Panc1 (cell line): ENCODE measurements at regions not wholly inside any gene's neighbourhood (a gene's known extent, or its start where the extent isn't known, plus 50 kb on each side); places are given as distances from the start of the nearest gene placed in this dataset.
"Not testable (repeated sequence)": the region's sequence is repeated elsewhere in the genome, so short reads cannot be mapped to it uniquely, and the experiment has no call there.

Source experiments
- ATAC-seq: fragments of 200-7000 bp; cut with Tn5 transposase; 2 replicates; pipeline ENCODE4 v1.9.1; 2020; ENCODE audit warnings: mild to moderate bottlenecking, moderate library complexity
- BruUV-seq: library from RNA; stranded (reverse); fragments of 400-500 nt; replicated peaks from 2 replicates; lab custom pipeline; 2021; lab: Mats Ljungman, UMichigan
- CTCF ChIA-PET: fragments of 300-600 bp; sonication (Branson Sonifier 250); formaldehyde crosslinking; loops from one replicate; lab custom pipeline; 2022; ENCODE audit warnings: antibody characterized with exemption; lab: Charles Lee
- POLR2A ChIA-PET: fragments of 300-600 bp; sonication (Branson Sonifier 250); formaldehyde crosslinking; loops from one replicate; lab custom pipeline; 2022; ENCODE audit warnings: antibody characterized with exemption; lab: Charles Lee
- DNase-seq: peaks from one replicate; pipeline ENCODE4 v3.0.0-alpha.2; 2010; ENCODE audit warnings: low read depth, low spot score
- H3K27ac ChIP-seq: 2 replicates; pipeline ENCODE4 v1.5.1; 2011; ENCODE audit warnings: mild to moderate bottlenecking, low read length, inconsistent platforms
- H3K27me3 ChIP-seq: fragments of 200-500 bp; sonication (Bioruptor generic); 2 replicates; pipeline ENCODE4 v1.6.0; 2014; ENCODE audit warnings: low read length, inconsistent platforms; ENCODE audit not compliant: control insufficient read depth, insufficient read depth
- H3K36me3 ChIP-seq: fragments of 200-500 bp; sonication (Bioruptor generic); 2 replicates; pipeline ENCODE4 v1.5.1; 2014; ENCODE audit warnings: inconsistent platforms, mild to moderate bottlenecking, low read length, moderate library complexity; ENCODE audit not compliant: control insufficient read depth, insufficient read depth
- H3K4me1 ChIP-seq: 2 replicates; pipeline ENCODE4 v1.5.1; 2011; ENCODE audit warnings: inconsistent platforms, mild to moderate bottlenecking, low read length, moderate library complexity; ENCODE audit not compliant: control insufficient read depth, insufficient read depth
- H3K4me3 ChIP-seq, 2 experiments: 2 replicates each; pipeline ENCODE4 v1.5.1; 2011 to 2012; ENCODE audit warnings: low read depth in 2 of 2, low read length in 2 of 2, mild to moderate bottlenecking in 2 of 2, inconsistent platforms in 1 of 2, moderate library complexity in 1 of 2
- H3K9me3 ChIP-seq: fragments of 200-500 bp; sonication (Bioruptor generic); 2 replicates; pipeline ENCODE4 v1.5.1; 2014; ENCODE audit warnings: low read depth, mild to moderate bottlenecking, inconsistent platforms, low read length, moderate library complexity; ENCODE audit not compliant: control insufficient read depth, insufficient read depth
- POLR2AphosphoS5 ChIP-seq: IDR thresholded peaks from 2 replicates; pipeline ENCODE4 v1.6.1; 2012; ENCODE audit warnings: mild to moderate bottlenecking, low read depth, low read length, moderate library complexity
- SIN3A ChIP-seq: IDR thresholded peaks from 2 replicates; pipeline ENCODE4 v1.6.1; 2012; ENCODE audit warnings: low read depth, mild to moderate bottlenecking, low read length, moderate library complexity, borderline replicate concordance; ENCODE audit not compliant: insufficient read depth
- TCF7L2 ChIP-seq: IDR thresholded peaks from 2 replicates; pipeline ENCODE4 v1.6.1; 2011; ENCODE audit warnings: mild to moderate bottlenecking, low read depth, low read length, inconsistent platforms
- in situ Hi-C: cut with HindIII; loops from 2 replicates; pipeline ENCODE4 v1.10.0; 2016; ENCODE audit warnings: low sequenced_read_pairs, low pct_unique_long_range_greater_than_20kb
- intact Hi-C: fragments of 100-400 bp; cut with micrococcal nuclease; formaldehyde crosslinking; loops from one replicate; pipeline ENCODE4 v1.10.0; 2022; ENCODE audit not compliant: unreplicated experiment
- TF ChIP-seq, protein P1 (sequence below): fragments of 450-650 bp; IDR thresholded peaks from 2 replicates; pipeline ENCODE4 v1.5.1; 2017; ENCODE audit warnings: mild to moderate bottlenecking
- TF ChIP-seq, protein P2 (sequence below), 2 experiments: IDR thresholded peaks; 2 replicates each; pipeline ENCODE4 v1.6.1; 2011 to 2012; ENCODE audit warnings: low read depth in 2 of 2, control low read depth in 1 of 2, low read length in 1 of 2, mild to moderate bottlenecking in 1 of 2, moderate library complexity in 1 of 2; ENCODE audit not compliant: insufficient read depth in 1 of 2

DNA sequence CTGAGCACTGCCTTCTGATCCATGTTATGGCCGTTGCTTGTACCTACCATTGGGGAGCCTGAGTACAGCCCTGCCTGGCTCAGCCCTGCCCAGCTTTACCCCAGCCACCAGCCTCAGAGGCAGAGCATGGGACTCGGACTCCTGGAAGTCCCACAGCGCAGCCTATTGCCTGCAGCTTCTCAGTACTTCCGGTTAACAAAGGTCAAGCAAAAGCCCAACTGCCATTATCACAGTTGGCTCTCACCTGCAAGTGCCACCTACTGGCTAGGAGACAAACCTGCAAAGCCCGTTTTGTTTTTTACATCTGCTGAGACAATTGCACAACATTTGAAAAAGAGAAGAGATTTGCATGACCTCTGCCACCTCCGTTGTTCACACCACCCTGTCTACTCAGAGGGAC is 1081.7 kb downstream of the NAALADL2 start:
- POLR2A ChIA-PET: no interaction called here
- ATAC-seq (no peak), DNase-seq (no peak)
- H3K27me3 ChIP-seq: no peaks in the 10 kb centered on the region
- H3K4me3 ChIP-seq: no peak overlapping the region
- TF ChIP-seq TCF7L2 (no peak), SIN3A (no peak)
- TF ChIP-seq, protein P1, sequence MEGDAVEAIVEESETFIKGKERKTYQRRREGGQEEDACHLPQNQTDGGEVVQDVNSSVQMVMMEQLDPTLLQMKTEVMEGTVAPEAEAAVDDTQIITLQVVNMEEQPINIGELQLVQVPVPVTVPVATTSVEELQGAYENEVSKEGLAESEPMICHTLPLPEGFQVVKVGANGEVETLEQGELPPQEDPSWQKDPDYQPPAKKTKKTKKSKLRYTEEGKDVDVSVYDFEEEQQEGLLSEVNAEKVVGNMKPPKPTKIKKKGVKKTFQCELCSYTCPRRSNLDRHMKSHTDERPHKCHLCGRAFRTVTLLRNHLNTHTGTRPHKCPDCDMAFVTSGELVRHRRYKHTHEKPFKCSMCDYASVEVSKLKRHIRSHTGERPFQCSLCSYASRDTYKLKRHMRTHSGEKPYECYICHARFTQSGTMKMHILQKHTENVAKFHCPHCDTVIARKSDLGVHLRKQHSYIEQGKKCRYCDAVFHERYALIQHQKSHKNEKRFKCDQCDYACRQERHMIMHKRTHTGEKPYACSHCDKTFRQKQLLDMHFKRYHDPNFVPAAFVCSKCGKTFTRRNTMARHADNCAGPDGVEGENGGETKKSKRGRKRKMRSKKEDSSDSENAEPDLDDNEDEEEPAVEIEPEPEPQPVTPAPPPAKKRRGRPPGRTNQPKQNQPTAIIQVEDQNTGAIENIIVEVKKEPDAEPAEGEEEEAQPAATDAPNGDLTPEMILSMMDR: peak; percentile 33; the same call in 1 of the 2 replicates
- no peaks in the 10 kb centered on the region for H3K36me3 ChIP-seq
- in situ Hi-C loops: no loop called here
- no TSS peak for BruUV-seq
- CTCF ChIA-PET: no interaction called here
- H3K9me3 ChIP-seq: peaks cover 14% of the 10 kb centered on the region; the same call in 1 of the 2 replicates
- intact Hi-C loops: no loop called here
- no peaks in the 10 kb centered on the region for H3K4me1 ChIP-seq
- H3K27ac ChIP-seq: no peak overlapping the region

DNA sequence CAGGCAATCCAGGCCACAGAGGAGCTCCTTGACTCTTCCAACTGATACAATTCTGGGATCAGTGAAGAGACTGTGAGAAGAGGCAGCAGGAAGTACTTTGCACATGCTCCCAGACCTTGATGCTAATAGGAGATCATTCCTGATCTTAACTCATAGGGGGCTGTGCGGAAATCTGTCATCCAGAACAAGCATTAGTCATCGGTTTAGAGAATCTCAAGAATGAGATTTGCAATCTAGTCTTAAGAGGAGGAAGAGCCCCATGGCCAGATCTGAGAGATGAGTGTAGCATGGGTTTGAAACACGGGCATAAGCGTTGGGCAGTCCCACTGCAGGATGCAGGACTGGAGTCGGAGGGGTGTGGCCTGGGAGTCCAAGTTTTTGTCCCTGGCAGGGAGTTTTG is 1081.1 kb downstream of the NAALADL2 start:
- ATAC-seq (no peak), DNase-seq (no peak)
- no peaks in the 10 kb centered on the region for H3K27me3 ChIP-seq
- H3K4me1 ChIP-seq: no peaks in the 10 kb centered on the region
- ChIA-PET POLR2A (no interaction called here), CTCF (no interaction called here)
- peaks cover 14% of the 10 kb centered on the region; the same call in 1 of the 2 replicates for H3K9me3 ChIP-seq
- TF ChIP-seq POLR2AphosphoS5: no peak
- no peak for TF ChIP-seq SIN3A
- TF ChIP-seq, protein P2, sequence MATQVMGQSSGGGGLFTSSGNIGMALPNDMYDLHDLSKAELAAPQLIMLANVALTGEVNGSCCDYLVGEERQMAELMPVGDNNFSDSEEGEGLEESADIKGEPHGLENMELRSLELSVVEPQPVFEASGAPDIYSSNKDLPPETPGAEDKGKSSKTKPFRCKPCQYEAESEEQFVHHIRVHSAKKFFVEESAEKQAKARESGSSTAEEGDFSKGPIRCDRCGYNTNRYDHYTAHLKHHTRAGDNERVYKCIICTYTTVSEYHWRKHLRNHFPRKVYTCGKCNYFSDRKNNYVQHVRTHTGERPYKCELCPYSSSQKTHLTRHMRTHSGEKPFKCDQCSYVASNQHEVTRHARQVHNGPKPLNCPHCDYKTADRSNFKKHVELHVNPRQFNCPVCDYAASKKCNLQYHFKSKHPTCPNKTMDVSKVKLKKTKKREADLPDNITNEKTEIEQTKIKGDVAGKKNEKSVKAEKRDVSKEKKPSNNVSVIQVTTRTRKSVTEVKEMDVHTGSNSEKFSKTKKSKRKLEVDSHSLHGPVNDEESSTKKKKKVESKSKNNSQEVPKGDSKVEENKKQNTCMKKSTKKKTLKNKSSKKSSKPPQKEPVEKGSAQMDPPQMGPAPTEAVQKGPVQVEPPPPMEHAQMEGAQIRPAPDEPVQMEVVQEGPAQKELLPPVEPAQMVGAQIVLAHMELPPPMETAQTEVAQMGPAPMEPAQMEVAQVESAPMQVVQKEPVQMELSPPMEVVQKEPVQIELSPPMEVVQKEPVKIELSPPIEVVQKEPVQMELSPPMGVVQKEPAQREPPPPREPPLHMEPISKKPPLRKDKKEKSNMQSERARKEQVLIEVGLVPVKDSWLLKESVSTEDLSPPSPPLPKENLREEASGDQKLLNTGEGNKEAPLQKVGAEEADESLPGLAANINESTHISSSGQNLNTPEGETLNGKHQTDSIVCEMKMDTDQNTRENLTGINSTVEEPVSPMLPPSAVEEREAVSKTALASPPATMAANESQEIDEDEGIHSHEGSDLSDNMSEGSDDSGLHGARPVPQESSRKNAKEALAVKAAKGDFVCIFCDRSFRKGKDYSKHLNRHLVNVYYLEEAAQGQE (IDR thresholded peaks at IDR 0.05; ENCODE audit: insufficient read depth in 1 of 2, low read depth in 2 of 2, low read length in 1 of 2): no peak
- TF ChIP-seq, protein P1: no peak
- BruUV-seq: no TSS peak
- H3K4me3 ChIP-seq: no peak overlapping the region
- no peaks in the 10 kb centered on the region for H3K36me3 ChIP-seq
- intact Hi-C loops: no loop called here
- in situ Hi-C loops: no loop called here
- H3K27ac ChIP-seq: no peak overlapping the region

DNA sequence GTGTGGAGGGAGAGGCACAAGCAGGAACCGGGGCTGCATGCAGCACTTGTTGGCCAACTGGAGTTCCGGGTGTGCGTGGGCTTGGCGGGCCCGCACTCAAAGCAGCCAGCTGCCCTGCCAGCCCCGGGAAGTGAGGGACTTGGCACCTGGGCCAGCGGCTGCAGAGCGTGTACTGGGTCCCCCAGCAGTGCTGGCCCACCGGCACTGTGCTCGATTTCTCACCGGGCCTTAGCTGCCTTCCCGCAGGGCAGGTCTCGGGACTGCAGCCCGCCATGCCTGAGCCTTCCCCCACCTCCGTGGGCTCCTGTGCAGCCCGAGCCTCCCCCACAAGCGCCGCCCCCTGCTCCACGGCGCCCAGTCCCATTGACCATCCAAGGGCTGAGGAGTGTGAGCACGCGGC is 1078.2 kb downstream of the NAALADL2 start:
- H3K27me3 ChIP-seq, BruUV-seq, H3K27ac ChIP-seq, in situ Hi-C loops, POLR2A ChIA-PET, ATAC-seq, DNase-seq, CTCF ChIA-PET, H3K36me3 ChIP-seq, H3K4me1 ChIP-seq, H3K4me3 ChIP-seq, H3K9me3 ChIP-seq, intact Hi-C loops: not testable (repeated sequence)
